Astrocyte (in vitro differentiated cells and primary cell): ENCODE measurements at regions not wholly inside any gene's neighbourhood (a gene's known extent, or its start where the extent isn't known, plus 50 kb on each side); places are given as distances from the start of the nearest gene placed in this dataset.
"Not testable (repeated sequence)": the region's sequence is repeated elsewhere in the genome, so short reads cannot be mapped to it uniquely, and the experiment has no call there.

Source experiments
- DNase-seq: peaks from one replicate; pipeline ENCODE4 v3.0.0-alpha.2; 2010; ENCODE audit warnings: low read depth
- FAIRE-seq: peaks from 2 replicates; lab custom pipeline; 2011; peaks lifted over from hg19 to GRCh38; lab: Jason Lieb, UNC
- H2AFZ ChIP-seq: 2 replicates; pipeline ENCODE4 v1.6.0; 2012; ENCODE audit warnings: low read depth, low read length, inconsistent platforms
- H3K27ac ChIP-seq: 2 replicates; pipeline ENCODE4 v1.5.1; 2011; ENCODE audit warnings: low read depth, low read length, inconsistent platforms
- H3K27me3 ChIP-seq: 2 replicates; pipeline ENCODE4 v1.6.0; 2011; ENCODE audit warnings: low read length, inconsistent platforms; ENCODE audit not compliant: insufficient read depth
- H3K36me3 ChIP-seq: 2 replicates; pipeline ENCODE4 v1.5.1; 2011; ENCODE audit warnings: low read length, inconsistent platforms; ENCODE audit not compliant: insufficient read depth
- H3K4me1 ChIP-seq: 2 replicates; pipeline ENCODE4 v1.5.1; 2011; ENCODE audit warnings: low read length, inconsistent platforms; ENCODE audit not compliant: insufficient read depth
- H3K4me2 ChIP-seq: 2 replicates; pipeline ENCODE4 v1.6.0; 2012; ENCODE audit warnings: low read length, inconsistent platforms
- H3K4me3 ChIP-seq: 2 replicates; pipeline ENCODE4 v1.5.1; 2011; ENCODE audit warnings: low read depth, mild to moderate bottlenecking, low read length, inconsistent platforms; ENCODE audit not compliant: insufficient read depth
- H3K79me2 ChIP-seq: 2 replicates; pipeline ENCODE4 v1.6.0; 2012; ENCODE audit warnings: mild to moderate bottlenecking, low read length, inconsistent platforms; ENCODE audit not compliant: insufficient read depth
- H3K9ac ChIP-seq: 2 replicates; pipeline ENCODE4 v1.6.0; 2012; ENCODE audit warnings: mild to moderate bottlenecking, low read length, inconsistent platforms
- H3K9me3 ChIP-seq: 2 replicates; pipeline ENCODE4 v1.5.1; 2012; ENCODE audit warnings: low read depth, mild to moderate bottlenecking, low read length, inconsistent platforms; ENCODE audit not compliant: insufficient read depth
- H4K20me1 ChIP-seq: 2 replicates; pipeline ENCODE4 v1.6.0; 2012; ENCODE audit warnings: low read length, inconsistent platforms; ENCODE audit not compliant: insufficient read depth
- H3K27ac Mint-ChIP-seq: one replicate; pipeline ENCODE4 v1.8.0; 2021; ENCODE audit warnings: mild to moderate bottlenecking, mixed read lengths; ENCODE audit not compliant: unreplicated experiment
- H3K27me3 Mint-ChIP-seq: one replicate; pipeline ENCODE4 v1.8.0; 2021; ENCODE audit warnings: low read depth, mixed read lengths; ENCODE audit not compliant: unreplicated experiment
- H3K36me3 Mint-ChIP-seq: one replicate; pipeline ENCODE4 v1.8.0; 2021; ENCODE audit warnings: low read depth, mixed read lengths; ENCODE audit not compliant: unreplicated experiment
- H3K4me1 Mint-ChIP-seq: one replicate; pipeline ENCODE4 v1.8.0; 2021; ENCODE audit warnings: low read depth, mixed read lengths; ENCODE audit not compliant: unreplicated experiment
- H3K4me3 Mint-ChIP-seq: one replicate; pipeline ENCODE4 v1.8.0; 2021; ENCODE audit warnings: mild to moderate bottlenecking, moderate library complexity, mixed read lengths; ENCODE audit not compliant: unreplicated experiment
- H3K9me3 Mint-ChIP-seq: one replicate; pipeline ENCODE4 v1.8.0; 2021; ENCODE audit warnings: mild to moderate bottlenecking, mixed read lengths; ENCODE audit not compliant: unreplicated experiment
- EZH2 ChIP-seq: IDR thresholded peaks from 2 replicates; pipeline ENCODE4 v1.6.1; 2012; ENCODE audit warnings: mild to moderate bottlenecking, low read length, inconsistent platforms; ENCODE audit not compliant: insufficient read depth
- TF ChIP-seq, protein P1 (sequence below): IDR thresholded peaks from 2 replicates; pipeline ENCODE4 v1.5.1; 2011; ENCODE audit warnings: low read depth, mild to moderate bottlenecking, inconsistent platforms, low read length, moderate library complexity; ENCODE audit not compliant: insufficient read depth

DNA sequence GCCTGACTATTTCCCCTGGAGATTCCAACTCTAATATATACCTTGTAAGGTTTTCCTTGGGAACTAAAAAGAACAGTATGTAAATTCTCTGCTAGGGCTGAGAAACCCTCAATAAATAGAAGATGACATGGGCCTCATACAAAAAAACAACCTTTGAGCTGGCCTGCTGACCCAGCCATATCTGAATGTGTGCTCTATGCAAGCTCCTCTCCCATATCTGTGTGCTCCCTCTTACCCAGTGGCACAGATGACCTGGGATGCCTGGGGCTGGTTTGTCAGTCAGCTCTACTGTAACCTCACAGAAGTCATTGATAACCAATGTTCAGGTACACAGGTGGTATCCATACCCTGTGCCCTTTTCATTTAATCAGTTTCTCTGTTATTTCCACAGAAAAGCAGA is 329.2 kb downstream of the SEC16B start:
- H3K4me1 Mint-ChIP-seq, result no peaks in the 10 kb centered on the region
- DNase-seq, result no peak

DNA sequence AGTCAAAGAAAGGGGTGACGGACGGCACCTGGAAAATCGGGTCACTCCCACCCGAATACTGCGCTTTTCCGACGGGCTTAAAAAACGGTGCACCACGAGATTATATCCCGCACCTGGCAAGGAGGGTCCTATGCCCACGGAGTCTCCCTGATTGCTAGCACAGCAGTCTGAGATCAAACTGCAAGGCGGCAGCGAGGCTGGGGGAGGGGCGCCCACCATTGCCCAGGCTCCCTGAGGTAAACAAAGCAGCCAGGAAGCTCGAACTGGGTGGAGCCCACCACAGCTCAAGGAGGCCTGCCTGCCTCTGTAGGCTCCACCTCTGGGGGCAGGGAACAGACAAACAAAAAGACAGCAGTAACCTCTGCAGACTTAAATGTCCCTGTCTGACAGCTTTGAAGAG is 335.7 kb downstream of the SEC16B start:
- H3K9me3 Mint-ChIP-seq, H2AFZ ChIP-seq, H3K4me3 Mint-ChIP-seq, H3K9me3 ChIP-seq, H3K27ac Mint-ChIP-seq, H3K27me3 Mint-ChIP-seq, H3K36me3 Mint-ChIP-seq, H3K4me1 Mint-ChIP-seq, H3K79me2 ChIP-seq, H3K27me3 ChIP-seq, FAIRE-seq, H3K4me2 ChIP-seq, H4K20me1 ChIP-seq, DNase-seq, H3K36me3 ChIP-seq, H3K9ac ChIP-seq, H3K4me1 ChIP-seq, H3K27ac ChIP-seq, H3K4me3 ChIP-seq: not testable (repeated sequence)

More for the DNA sequence above, 329.2 kb downstream of the SEC16B start:
- H3K9me3 ChIP-seq, result no peaks in the 10 kb centered on the region
- H3K4me3 Mint-ChIP-seq, result no peak overlapping the region
- no peak overlapping the region for H3K4me2 ChIP-seq
- H3K9me3 Mint-ChIP-seq, result no peaks in the 10 kb centered on the region
- peaks cover 2% of the 10 kb centered on the region for H3K27me3 Mint-ChIP-seq
- no peaks in the 10 kb centered on the region for H3K79me2 ChIP-seq
- FAIRE-seq, result no peak
- H3K9ac ChIP-seq, result no peak overlapping the region
- TF ChIP-seq, protein P1, sequence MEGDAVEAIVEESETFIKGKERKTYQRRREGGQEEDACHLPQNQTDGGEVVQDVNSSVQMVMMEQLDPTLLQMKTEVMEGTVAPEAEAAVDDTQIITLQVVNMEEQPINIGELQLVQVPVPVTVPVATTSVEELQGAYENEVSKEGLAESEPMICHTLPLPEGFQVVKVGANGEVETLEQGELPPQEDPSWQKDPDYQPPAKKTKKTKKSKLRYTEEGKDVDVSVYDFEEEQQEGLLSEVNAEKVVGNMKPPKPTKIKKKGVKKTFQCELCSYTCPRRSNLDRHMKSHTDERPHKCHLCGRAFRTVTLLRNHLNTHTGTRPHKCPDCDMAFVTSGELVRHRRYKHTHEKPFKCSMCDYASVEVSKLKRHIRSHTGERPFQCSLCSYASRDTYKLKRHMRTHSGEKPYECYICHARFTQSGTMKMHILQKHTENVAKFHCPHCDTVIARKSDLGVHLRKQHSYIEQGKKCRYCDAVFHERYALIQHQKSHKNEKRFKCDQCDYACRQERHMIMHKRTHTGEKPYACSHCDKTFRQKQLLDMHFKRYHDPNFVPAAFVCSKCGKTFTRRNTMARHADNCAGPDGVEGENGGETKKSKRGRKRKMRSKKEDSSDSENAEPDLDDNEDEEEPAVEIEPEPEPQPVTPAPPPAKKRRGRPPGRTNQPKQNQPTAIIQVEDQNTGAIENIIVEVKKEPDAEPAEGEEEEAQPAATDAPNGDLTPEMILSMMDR, result no peak
- TF ChIP-seq EZH2, result no peak
- no peaks in the 10 kb centered on the region for H3K27me3 ChIP-seq
- H3K36me3 Mint-ChIP-seq, result no peaks in the 10 kb centered on the region
- H3K36me3 ChIP-seq, result no peaks in the 10 kb centered on the region
- no peaks in the 10 kb centered on the region for H4K20me1 ChIP-seq
- no peak overlapping the region for H3K27ac ChIP-seq
- H3K27ac Mint-ChIP-seq, result no peak overlapping the region
- H3K4me1 ChIP-seq, result no peaks in the 10 kb centered on the region
- H3K4me3 ChIP-seq, result no peak overlapping the region
- no peak overlapping the region for H2AFZ ChIP-seq

DNA sequence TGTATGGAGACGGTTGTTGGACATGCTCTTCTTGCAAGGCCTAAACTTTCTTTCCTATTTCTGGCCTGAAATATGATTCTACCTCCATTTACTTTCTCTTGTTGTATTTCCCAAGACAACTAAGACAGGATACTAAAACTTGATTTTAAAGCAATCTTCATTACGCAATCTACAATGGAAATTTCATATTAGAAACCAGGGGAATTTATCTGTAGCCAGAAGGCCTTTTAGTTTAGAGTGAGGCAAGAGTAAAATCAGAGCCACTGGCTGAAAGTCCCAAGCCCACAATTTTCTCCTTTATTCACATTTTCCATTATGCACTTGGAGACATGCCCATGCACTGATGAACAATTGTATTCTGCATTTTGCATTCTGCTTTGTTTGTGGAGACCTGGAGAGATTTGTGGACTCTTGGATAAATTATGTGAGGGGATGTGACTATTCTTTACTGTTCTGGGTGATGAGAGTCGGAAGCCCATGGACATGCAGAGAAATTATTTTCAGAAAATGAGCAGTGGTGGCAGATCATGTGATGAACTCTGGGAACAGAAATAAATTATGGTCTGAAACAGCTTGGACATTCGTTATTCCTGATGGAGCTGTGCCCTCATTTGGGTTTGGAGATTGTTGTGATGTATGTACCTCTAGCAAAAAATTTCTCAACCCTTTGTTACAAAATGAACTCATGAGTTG is 336.8 kb downstream of the SEC16B start:
- Histone ChIP-seq H4K20me1 (no peaks in the 10 kb centered on the region), H3K9ac (no peak overlapping the region), H3K4me3 (no peak overlapping the region), H3K4me1 (no peaks in the 10 kb centered on the region), H3K36me3 (no peaks in the 10 kb centered on the region), H3K79me2 (no peaks in the 10 kb centered on the region), H3K27me3 (no peaks in the 10 kb centered on the region), H3K4me2 (no peak overlapping the region), H3K9me3 (no peaks in the 10 kb centered on the region), H3K27ac (no peak overlapping the region), H2AFZ (no peak overlapping the region)
- no peak for TF ChIP-seq EZH2
- TF ChIP-seq, protein P1, result no peak
- FAIRE-seq, result no peak
- H3K4me3 Mint-ChIP-seq, result no peak overlapping the region
- no peak overlapping the region for H3K27ac Mint-ChIP-seq
- no peaks in the 10 kb centered on the region for H3K36me3 Mint-ChIP-seq
- H3K4me1 Mint-ChIP-seq, result no peaks in the 10 kb centered on the region
- DNase-seq, result no peak
- H3K9me3 Mint-ChIP-seq, result no peaks in the 10 kb centered on the region
- no peaks in the 10 kb centered on the region for H3K27me3 Mint-ChIP-seq
